ENCODE measurements at regions not wholly inside any gene's neighbourhood (a gene's known extent, or its start where the extent isn't known, plus 50 kb on each side); places are given as distances from the start of the nearest gene placed in this dataset.

DNA sequence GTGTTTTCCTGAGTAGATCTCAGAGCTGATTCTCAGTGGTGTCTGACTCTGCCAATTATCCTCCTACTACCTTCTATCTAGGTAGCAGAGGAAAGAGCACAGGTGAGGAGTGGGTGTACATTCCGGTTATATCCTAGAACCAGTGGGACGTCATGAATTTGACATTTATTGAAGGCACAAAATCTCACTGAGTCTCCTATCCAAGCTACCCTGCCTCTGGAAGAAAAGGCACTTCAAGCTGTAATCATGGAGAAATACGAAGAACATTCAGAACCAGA is 952.2 kb downstream of the TUSC7 start:
- no peak for DNase-seq (ENCODE audit: low read depth)

DNA sequence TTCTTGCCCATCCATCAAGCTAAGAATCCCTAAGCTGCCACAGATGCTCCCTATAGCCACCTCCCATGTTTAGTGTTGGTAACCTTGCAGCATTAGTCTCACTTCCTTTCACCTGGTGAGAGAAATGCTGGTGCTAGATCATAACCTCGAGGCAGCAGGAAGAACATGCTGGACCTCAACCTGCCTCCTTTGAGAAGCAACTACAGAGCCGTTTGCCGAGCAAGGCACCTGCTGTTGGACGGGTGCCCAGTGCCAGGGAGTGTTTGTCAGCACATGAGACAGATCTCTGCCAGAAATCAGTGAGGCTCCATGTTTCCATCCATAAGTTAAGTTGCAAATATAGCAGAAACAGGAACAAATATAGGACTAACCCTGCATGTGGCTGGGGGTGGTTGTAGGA is 955.7 kb downstream of the TUSC7 start:
- DNase-seq (ENCODE audit: low read depth) = no peak

DNA sequence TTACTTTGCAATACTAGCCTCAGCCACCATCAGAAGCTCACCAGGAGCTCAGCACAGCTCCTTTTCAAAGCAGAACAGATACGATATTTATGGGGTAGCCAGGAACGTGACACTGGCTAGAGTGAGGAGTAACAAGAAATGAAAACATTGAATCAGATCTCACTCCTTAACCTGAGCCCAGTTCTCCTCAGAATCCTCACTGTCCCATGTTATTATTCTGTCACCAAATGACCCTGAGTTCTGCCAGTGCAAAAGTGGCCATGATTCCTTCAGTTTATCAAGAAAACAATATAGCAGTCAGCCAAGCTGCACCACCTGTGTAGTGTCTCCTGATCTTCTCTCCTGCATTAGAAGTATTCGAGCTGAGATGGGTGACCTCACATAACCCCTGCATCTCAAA is 956.7 kb downstream of the TUSC7 start:
- no peak for DNase-seq (ENCODE audit: low read depth)

DNA sequence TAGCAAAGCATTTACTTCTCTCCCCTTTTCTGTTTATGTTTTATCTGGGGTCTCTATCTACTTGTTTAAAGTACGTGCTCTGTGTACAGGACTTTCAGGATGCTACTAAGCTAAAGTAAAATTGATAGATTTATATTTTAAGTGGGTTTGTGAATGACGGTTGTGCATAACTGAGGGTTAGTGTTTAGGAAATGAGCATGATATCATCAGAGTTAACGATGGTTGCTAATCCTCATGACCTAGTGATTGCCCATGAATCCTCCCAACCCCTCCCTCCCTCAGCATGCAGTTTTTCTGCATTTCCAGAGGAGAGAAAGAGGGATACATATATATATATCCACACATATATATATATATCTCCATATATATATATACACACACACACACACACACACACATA is 957.2 kb downstream of the TUSC7 start:
- no peak for DNase-seq (ENCODE audit: low read depth)

DNA sequence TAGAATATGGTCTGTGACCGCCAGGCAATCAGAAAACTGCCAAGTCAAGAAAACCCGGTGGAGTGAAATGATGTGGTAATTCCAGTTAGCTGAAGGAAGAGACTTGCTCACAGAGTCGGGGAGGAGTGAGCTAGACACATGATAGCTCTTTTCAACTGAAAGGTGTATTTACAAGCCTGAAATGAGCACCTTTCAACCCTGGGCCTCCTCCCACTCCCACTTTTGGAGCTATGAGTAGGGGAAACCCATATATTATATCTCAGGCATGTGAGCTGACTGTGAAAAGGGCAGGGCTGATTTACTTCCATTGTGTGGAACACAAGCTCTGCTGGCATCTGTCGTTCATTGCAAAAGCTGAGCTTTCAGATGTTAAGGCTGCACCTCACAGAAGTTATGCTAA is 960.2 kb downstream of the TUSC7 start:
- no peak for DNase-seq (ENCODE audit: low read depth)

DNA sequence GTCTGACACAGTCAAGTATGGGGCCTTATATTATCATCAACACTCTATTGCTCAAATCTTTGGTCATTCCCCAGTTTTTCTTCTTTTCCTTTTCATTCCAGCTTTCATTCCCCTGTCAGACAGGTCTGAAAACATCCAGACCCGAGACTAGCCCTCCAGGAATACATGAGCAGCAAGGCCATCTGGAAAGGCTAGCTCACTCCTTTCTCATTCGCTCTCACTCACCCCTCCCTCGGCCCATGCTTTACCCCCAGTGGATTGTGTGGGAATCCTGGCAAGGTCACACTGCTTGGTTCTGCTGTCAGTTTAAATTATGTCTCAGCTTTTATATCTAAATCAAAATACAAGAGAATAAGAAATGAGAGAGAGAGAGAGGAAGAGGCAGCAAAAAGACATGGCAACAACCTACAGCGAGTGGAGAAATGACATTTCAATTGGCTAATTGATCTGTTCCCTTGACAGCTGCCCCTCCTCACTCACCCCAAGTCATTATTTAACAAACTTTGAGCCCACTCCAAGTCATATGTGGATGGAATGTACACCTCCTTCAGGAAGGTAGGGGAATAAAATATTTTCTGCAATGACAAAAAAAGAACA is 962.2 kb downstream of the TUSC7 start:
- DNase-seq (ENCODE audit: low read depth) = no peak

DNA sequence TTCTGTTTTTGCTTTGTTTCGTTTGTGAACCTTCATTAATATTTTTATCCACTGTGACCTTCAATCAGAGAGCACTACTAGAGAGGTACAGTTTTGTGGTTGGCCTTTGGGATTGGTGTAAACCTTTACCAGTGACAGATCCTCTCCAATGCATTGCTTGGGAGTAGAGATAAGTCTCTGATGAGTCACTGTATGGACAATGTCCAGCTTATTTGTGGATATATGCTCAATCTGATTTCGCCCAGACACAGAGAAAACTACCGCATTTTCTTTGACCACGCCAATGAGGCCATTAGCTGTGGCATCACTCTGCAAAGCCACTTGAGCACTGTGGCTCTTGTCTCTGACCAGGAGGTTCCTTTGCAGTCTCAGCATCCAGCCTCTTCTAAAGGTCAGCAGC is 964.7 kb downstream of the TUSC7 start:
- DNase-seq (ENCODE audit: low read depth) = no peak

DNA sequence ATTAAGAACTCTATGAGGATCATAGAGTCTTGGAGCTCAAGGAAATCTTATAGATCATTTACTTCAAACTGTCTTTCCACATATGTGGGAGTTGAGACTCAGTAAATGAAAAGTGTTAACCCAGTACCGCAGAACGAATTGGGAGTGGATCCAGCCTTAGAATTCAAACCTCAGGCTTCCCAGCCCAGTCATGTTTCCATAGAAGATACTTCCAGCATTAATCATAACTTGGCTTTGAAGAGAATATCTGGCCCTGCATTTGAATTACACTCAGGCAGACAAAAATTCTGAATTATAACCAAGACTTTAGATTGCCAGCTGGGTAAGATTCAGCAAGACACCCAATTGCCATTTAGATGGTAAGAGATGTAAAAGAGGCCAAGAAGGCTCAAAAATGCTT is 972.0 kb downstream of the TUSC7 start:
- DNase-seq (ENCODE audit: low read depth) = peak; percentile 62

DNA sequence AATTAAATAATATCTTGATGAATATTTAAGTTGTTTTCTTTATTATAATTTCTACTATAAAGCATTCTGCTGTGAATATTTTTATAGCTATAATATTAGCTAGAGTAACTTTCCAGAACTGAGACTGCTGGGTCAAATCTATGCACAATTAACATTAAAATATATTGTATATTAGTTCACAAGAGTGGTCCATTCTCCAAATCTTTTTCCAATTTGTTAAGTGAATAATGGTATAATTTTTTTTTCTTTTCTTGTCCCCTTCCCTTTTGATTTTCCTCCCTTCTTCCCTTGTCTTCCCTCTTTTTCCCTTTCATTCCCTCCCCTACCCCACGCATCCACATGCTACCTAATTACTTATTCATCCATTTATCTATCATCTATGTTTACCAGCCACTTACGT is 977.5 kb downstream of the TUSC7 start:
- no peak for DNase-seq (ENCODE audit: low read depth)

DNA sequence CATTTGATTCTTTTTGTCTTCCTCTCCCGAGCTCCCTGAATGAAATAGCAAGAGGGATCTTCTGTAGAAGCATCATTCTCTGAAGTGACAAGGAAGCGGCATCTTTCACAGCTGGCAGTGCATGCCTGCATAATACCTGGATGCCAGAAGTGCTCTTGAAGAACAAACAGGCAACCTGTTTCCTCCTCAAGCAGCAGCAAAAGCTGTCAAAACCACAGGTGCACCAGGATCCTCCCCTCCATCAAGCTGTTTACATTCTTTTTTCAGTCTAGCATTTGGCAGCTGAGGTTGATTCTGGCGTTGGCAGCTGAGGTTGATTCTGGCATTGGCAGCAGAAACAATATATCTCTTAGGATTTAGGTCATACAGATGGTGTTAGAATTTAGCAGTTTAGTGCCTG is 979.0 kb downstream of the TUSC7 start:
- no peak for DNase-seq (ENCODE audit: low read depth)

DNA sequence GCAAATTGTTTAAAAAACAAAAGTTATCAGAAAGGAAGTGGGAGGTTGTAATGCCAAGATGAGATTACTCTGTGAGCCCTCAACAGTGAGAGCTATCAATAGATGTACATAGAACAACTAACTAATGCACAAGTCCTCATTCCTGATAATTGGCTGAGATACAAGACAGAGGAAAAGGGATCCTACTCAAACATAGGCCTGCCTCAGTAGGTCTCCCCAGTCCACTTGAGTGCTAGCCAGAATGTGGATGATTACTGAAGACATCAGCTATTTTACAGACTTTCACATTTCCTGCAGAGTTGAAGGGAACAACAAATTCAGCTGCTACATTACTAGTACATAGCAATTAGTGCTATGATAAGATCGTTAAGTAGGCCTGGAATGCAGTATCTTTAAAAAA is 981.9 kb downstream of the TUSC7 start:
- DNase-seq (ENCODE audit: low read depth) = no peak

DNA sequence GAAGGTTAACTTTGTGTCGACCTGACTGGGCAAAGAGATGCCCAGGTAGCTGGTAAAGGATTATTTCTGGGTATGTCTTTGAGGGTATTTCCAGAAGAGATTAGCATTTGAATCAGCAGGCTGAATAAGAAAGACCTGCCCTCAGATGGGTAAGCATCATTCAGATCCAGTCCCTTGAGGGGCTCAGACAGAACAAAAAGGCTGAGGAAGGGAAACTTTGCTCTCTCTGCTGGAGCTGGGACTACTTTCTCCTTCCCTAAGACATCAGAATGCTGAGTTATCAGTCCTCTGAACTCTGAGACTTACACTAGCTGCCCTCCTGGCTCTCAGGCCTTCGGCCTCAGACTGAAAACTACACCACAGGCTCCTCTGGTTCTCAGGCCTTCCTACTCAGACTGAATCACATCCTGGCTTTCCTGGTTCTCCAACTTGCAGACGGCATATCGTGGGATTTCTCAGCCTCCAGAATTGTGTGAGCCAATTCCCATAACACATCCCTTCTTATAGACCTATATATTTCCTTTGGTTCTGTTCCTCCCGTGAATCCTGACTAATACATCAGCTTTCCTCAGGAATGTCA is 982.9 kb downstream of the TUSC7 start:
- DNase-seq (ENCODE audit: low read depth) = peak; percentile 28

DNA sequence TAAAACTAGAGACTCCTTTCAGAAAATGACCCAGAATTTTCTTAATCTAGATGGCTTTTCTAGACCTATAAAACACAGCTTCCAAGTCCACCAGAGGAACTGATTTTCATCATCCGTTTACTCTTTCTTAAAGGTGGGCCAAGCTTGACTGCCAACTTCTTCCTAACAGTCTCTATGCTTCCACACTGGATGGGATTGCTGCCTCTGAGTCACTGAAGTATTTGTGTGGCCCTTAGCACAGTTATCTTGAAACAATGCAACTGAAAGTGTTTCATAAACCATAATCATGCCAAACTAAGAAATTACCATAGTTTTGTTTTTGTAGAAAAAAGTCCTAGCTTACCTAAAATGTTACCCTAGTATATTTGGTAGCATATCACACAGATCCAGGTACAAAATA is 985.7 kb downstream of the TUSC7 start:
- peak; percentile 25 for DNase-seq (ENCODE audit: low read depth)

DNA sequence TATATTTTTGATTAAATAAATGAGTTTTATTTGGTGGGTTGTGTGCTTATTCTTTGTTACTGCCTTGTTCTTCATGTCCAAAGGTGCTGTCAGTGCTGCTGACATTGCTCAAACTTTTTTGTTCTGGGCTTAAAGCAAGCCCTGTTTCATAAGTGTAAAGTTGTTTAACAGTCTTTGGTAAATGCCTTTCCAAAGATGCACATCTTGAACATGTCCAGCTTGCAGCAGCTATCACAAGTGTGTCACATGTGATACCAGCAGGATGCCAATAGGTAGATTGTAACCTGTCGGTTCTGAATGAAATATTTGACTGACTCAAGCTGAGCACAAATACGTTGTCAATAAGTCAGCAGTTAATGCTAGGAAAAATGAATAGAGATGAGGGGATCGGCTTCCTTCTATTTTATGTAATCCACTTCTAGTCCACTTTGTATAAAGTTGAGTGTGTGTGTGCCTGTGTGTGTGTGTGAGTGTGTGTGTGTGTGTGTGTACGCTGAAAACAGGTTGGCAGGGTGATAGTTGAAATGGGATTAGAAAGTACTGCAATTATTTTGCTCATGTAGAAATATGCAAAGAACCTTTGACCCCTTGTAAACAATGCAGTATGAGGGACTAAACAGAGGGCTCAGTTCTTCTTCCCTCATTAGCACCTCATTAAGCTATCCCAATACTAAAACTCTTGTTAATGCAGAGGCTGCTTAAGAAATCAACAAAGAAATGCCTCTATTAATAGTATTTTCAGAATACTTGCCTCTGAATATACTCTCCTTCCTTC is 986.5 kb downstream of the TUSC7 start:
- DNase-seq (ENCODE audit: low read depth) = no peak

DNA sequence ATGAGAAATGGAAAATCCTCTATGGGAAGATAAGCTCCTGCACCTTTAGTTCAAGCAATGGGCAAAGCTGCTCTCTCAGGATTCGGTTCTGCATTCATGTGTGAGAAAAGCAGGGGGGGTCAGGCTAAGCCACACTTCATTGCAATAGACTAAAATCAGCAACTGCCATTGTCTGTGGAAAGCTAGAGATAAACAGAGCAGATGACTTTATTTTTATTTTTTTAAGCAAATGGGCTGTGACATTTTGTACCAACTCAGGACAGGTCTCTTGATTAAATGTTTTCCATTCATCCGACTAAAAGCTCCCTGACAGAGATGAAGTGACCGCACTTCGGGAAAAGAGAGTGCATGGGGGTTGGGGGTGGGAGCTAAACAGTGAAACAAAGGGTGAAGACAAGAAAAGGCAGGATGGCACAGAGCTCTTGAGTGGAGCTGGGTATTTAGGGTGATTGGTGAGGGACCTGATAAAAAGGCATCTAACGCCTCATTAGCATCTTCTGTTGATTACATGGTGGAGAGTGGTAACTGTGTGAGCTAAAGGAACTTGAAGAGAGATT is 987.4 kb downstream of the TUSC7 start:
- no peak for DNase-seq (ENCODE audit: low read depth)

DNA sequence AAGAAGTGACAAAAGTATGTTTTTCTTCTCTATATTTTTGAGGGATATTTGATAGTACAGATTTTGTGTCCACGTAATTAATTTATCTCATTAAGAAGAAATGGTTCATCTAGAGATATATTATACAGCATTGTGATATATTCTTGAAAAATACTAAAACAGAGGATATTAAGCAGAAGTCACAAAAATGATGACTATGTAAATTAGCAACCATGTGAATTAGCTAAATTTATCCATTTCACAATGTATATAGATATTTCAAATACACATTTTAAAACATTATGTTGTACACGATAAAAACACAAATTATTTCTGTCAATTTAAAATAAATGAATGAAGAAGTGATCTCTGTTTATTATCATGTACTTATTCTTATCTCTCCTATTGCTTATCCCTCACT is 989.5 kb downstream of the TUSC7 start:
- no peak for DNase-seq (ENCODE audit: low read depth)

DNA sequence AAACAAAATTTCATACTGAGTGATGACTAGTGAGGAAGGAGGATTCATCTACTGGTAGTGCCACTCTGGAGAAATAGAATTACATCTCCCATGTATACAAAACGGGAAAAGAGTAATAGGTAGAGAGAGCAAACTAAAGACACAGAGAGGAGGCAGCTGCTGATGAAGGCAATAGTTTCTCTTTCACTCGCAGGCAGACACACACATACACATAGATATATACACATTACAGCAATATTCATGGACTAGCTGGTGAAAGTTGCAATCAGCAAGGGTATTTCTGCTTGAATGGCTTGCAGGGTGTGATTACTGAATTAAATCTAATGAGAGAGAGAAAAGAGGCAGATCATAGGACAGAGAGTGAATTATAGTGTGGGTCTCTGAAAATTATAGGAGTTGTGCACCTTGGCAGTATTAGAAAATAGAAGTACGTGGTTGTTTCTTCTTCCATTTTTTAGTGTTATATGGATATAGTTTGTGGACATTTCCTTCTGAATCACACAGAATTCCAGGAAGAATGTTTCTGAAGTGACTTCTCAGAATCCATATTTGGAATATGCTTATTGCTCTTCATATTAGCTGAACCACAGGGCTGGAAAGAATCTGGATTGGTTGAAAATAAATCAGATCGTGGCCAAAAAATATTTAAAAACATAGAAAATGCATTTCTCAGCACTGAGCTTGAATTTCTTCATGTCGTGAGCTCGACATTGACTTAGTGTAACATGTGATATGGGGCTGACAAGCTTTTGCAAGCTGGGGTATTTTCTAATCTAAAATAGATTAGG is 991.2 kb downstream of the TUSC7 start:
- DNase-seq (ENCODE audit: low read depth) = no peak

DNA sequence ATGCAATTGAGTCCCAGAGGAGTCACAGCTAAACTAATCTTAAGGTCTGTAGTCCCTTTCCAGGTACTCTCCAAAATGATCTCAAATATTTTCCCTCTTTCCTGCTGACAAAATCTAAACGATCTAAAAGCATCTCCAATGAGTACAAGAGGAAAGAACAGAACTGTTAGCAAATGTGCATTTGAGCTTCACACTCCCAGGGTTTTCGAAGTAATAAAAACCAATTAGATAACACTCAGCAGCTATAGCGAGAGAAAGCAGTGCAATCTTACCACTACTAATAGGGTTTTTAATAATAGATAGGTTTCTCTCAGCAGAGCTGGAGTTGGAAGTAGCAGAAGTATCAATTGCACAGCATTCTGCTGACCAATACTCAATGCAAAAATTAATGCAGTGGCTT is 995.4 kb downstream of the TUSC7 start:
- DNase-seq (ENCODE audit: low read depth) = no peak

DNA sequence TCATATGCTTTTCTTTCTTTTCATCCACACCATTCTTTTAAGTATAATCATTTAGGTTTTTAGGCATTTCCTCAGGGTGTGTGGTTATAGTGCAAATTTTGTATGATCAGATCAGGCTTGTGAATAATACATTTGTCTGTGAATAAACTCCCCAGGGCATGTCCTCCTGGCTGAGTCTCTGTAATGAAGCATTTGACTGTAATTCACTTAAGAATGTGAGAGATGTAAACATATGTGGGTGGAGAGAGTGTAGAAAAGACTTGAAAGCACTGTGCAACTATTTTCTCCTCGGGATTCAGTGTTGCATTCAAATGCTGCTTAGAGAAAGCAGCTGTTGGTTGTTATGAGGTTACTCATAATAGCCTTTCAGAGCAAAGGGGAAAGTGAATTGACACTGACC is 996.5 kb downstream of the TUSC7 start:
- peak; percentile 78 for DNase-seq (ENCODE audit: low read depth)

DNA sequence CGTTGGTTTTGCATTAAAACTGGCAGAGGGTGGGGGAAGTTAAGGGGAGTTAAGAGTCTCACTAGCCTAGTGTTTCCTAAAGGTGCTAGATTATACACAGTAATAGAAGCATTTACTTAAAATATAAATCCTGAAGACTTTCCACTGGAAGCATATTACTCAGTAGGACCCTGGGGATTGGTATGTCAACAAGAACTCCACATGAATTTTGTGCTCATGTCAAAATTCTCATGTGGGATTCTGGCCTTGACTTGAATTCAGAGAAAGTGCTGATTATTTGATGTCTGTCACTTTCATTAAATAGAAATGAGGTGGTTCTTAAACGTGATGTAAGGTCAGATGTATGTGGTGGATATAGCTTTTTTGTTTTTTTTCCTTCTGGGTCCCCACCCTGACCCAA is 997.2 kb downstream of the TUSC7 start:
- no peak for DNase-seq (ENCODE audit: low read depth)

DNA sequence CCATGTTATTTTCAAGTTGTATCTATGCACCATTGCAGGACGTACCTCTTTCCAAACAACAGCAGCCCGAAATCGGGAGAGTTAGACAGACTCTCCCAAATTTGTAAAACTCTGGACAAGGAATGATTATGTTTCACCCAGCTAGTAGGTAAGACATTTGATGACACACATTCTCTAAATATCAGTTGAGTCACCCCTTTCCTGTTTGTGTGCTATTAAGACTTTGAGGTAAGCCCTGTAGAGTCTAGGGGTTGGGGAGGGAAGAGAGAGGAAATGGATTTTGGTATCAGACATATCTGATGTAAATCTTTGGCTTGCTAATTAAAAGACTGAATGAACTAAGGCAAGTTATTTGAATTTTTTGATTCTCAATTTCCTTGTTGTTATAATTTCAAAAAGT is 999.0 kb downstream of the TUSC7 start:
- DNase-seq (ENCODE audit: low read depth) = peak; percentile 15

DNA sequence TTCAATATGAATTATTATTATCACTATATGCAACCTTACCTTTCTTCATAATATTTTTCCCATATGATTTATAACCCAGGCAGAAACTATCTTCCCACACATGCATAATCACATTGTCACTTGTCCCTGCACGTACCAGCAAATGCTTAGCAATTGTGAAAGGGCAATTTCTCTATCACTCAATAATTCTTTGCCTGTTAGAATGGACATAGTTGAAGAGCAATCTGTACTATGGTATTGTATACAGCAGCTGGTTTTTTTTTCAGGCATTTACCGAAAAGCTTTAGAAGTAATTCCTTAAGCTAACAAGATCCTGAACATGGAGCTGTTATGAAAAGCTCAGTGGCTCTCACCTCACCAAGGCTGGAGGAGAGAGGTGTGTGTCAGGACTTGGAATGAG is 999.5 kb downstream of the TUSC7 start:
- no peak for DNase-seq (ENCODE audit: low read depth)

DNA sequence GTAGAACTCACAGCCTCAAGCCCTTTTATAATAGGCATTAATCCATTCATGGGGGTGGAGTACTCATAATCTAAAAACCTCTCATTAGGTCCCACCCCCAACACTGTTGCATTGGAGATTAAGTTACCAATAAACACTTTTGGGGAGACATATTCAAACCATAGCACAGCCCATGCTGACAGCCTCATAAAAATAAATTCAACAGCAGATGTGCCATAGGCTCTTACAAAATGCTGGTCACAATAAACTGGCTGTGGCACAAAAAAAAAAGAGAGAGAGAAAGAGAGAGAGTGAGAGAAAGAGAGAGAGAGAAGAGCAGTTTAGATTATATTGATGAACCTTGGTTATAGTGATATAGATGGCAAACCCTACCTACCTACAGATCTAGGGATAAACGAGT is 1000.9 kb downstream of the TUSC7 start:
- DNase-seq (ENCODE audit: low read depth) = no peak
